Fibroblast of peridontal ligament (primary cell): ENCODE measurements at regions not wholly inside any gene's neighbourhood (a gene's known extent, or its start where the extent isn't known, plus 50 kb on each side); places are given as distances from the start of the nearest gene placed in this dataset.
"Not testable (repeated sequence)": the region's sequence is repeated elsewhere in the genome, so short reads cannot be mapped to it uniquely, and the experiment has no call there.

Source experiments
- DNase-seq: peaks from one replicate; pipeline ENCODE4 v3.0.0-alpha.2; 2010; ENCODE audit errors: extremely low read depth

DNA sequence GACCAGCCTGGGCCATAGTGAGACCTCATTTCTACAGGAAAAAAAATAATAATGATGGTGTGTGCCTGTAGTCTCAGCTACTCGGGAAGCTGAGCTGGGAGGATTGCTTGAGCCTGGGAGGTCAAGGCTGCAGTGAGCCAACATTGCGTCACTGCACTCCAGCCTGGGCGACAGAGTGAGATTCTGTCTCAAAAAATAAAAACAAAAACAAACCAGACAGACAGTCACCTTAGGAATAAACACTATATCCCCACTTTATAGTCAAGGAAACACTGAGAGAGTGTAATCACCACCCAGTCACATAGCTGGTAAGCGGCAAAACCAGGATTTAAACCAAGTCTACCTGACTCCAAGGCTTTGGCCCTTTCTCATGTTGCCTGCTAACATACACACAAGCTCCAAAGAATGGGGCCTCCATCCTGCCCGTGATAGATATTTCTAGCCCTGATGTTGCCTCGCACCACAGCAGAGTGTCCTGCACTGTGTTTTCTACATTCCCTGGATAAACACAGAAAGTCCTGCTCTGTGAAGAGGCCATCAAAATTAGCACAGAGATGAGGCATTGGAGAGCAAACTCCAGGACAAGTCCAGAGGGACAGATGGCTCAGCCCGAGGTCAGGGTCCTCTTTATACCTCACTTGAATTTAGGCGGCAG lies 66.1 kb upstream of the SMURF2 start:
- DNase-seq = no peak

DNA sequence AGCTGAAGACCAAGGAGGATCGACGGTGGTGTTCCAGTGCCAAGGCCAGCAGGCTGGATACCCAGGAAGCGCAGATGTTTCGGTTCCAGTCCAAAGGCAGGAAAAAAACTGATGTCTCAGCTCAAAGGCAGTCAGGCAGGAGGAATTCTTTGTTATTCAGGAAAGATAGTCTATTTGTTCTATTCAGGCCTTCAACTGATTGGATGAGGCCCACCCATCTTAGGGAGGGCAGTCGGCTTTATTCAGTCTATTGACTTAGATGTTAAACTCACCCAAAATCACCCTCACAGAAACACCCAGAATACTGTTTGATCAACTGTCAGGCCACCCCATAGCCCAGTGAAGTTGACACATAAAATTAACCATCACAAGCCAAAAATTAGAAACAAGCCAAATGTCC lies 63.9 kb upstream of the SMURF2 start:
- not testable (repeated sequence) for DNase-seq

DNA sequence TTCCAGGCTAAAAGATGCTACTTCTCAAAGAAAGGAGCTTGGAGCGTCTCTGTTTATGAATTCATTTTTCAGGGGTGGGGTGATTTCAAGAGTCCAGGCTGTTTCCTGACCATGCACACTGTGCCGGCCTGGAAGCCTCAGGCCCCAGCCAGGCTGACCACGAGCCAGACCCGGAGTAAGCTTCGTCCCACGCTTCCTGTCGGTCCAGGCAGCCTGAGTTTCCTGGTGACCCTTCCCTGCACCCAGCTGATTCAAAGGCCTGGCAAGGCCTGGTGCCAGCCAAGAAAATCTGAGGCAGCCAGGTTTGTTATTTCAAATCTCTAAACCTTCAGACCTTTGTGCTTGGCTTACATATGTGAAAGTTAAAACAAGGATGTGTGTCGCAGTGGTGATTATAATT lies 62.1 kb upstream of the SMURF2 start:
- peak; percentile 36 for DNase-seq

DNA sequence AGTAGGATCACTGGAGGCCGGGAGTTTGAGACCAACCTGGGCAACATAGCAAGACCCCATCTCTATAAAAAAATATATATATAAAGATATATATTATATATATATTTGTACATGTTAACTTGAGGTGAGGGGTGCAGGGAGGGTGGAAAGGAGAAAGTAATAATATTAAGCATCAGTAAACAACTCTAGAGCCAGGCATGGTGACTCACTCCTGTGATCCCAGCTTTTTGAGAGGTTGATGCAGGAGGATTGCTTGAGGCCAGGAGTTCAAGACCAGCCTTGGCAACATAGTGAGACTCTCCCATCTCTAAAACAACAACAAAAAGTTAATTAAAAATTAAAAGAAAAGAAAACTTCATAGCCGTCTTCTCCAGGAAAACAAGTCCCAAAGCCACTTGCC lies 61.7 kb upstream of the SMURF2 start:
- DNase-seq = no peak

DNA sequence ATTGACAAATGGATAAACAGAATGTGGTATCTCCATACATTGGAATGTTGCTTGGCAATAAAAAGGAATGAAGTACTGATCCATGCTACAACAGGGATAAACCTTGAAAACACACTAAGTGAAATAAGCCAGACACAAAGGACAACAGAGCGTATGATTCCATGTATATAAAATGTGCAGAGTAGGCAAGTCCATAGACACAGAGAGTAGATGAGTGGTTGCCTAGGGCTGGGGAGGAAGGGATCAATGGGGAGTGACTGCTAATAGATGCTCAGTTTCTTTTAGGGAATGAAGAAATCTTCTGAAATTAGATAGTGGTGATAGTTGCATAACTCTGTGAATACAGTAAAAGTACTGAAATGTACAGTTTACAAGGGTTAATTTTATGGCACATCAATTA lies 59.4 kb upstream of the SMURF2 start:
- peak; percentile 55 for DNase-seq

DNA sequence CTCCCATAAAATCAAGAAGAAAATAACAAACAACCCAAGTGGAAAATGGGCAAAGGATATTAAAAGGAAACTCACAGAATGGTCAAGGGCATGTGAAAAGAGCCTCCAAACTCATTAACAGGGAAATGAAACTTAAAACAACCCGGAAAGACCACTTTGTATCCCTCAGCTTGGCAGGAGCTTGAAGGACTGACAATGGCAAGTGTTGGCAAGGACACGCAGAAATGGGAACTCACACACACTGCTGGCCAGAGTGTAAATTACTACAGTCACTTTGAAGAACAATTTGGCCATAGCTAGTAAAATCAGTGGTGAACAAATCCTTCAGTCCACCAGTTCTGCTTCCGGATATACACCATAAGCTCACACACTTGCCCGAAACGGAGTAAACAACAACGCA lies 58.1 kb upstream of the SMURF2 start:
- DNase-seq = not testable (repeated sequence)

DNA sequence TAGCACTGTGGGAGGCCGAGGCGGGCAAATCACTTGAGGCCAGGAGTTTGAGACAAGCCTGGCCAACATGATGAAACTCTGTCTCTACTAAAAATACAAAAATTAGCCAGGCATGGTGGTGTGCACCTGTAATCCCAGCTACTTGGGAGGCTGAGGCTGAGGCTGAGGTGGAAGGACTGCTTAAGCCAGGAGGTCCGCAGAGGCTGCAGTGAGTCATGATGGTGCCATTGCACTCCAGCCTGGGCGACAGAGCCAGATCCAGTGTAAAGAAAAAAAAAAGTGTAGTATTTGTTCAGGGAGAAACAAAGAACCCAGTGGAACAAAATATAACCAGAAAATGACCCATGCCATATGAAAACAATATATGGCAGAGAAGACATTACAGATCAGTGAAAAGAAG lies 57.4 kb upstream of the SMURF2 start:
- DNase-seq = not testable (repeated sequence)

DNA sequence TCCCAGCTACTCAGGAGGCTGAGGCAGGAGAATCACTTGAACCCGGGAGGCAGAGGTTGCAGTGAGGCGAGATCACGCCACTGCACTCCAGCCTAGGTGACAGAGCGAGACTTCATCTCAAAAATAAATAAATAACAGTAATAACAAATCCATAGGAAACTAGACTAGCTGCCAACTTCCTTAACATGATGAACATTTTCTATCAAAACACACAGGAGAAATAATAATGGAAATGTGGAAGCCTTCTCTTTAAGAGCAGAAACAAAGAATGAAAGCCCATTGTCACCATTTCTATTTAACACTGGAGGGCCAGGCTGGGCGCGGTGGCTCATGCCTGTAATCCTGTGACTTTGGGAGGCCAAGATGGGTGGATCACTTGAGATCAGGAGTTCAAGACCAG lies 56.7 kb upstream of the SMURF2 start:
- not testable (repeated sequence) for DNase-seq

DNA sequence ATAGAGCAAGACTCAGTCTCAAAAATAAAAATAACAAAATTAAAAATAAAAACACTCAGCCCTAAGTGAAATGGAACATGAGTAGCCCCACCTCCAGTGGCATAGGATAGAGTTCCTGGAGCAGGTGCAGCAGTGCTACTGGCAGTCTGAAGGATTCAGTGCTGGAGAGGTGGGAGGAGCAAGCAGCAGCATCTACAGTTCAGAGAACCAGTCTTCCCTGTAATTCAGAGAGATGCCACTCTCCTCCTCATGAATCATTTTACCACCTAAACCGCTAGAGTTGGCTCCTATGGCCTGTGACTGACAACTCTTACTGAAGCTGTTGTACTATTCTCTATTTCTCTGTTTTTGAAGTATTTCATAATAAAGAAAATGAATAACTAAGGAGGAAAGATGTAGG lies 56.0 kb upstream of the SMURF2 start:
- no peak for DNase-seq

DNA sequence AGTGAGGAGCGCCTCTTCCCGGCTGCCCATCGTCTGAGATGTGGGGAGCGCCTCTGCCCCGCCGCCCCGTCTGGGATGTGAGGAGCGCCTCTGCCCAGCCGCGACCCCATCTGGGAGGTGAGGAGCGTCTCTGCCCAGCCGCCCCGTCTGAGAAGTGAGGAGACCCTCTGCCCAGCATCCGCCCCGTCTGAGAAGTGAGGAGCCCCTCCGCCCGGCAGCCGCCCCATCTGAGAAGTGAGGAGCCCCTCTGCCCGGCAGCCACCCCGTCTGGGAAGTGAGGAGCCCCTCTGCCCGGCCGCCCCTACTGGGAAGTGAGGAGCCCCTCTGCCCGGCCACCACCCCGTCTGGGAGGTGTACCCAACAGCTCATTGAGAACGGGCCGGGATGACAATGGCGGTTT lies 54.4 kb upstream of the SMURF2 start:
- DNase-seq = not testable (repeated sequence)

DNA sequence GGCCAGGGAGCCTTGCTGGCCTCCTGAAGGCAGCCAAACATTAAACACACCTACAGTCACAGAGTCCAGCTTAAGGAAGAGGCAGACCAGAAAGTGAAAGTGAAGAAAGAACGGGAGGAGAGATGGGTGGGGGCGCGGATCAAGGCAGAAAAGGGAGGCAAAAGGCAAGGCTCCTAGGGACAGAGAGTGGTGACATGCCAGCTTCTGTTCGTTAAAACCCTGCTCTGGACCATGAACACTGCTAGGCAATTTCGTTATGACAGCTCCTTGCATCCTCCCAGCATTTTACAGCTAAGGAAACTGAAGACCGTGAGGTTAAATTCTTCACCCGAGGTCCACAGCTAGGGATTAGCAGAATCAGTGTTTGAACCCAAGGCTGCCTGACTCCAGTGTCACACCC lies 51.7 kb upstream of the SMURF2 start:
- DNase-seq = not testable (repeated sequence)

DNA sequence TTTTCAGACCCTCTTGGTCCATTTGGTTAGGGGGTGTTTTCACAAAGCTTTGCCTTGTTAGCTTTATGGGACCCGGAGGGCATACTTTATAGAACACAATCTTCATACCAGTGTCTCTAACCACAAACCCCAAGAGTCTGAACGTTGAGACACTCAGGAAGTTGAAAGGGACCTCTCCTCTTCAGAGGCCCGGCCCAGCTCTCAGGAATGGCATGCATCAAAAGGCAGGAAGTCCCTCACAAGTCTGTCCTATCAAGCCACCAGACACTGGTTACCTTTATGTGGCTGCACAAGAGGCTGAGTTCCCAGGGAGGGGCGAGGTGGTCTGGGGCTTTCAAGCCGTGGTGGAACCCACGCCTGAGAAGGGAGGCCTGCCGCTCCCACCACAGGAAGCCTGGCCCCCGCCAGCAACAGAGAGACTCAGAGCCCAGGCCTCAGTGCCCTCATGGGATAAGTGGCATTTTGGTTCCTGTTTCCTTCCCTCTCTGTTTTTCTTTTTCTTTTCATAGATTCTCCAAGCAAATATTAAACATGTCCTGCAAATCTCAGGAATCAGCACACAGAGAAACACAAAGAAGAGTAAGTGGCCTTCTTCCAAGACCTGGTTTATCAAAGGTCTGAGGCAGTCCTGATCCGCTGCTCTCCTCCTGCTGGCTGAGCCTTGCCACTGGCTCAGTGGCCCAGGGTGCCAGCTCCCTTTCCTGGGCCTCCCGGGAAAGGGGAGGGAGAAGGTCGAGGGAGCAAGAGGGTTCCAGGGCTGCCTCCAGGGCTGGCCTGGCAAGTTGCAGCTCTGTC lies 50.6 kb upstream of the SMURF2 start:
- not testable (repeated sequence) for DNase-seq
